Endothelial cell (in vitro differentiated cells): ENCODE measurements at regions not wholly inside any gene's neighbourhood (a gene's known extent, or its start where the extent isn't known, plus 50 kb on each side); places are given as distances from the start of the nearest gene placed in this dataset.

Source experiments
- DNase-seq: peaks from one replicate; pipeline ENCODE4 v3.0.0; 2021; ENCODE audit warnings: low spot score
- H3K27ac Mint-ChIP-seq: one replicate; pipeline ENCODE4 v1.8.0; 2021; ENCODE audit warnings: mixed read lengths, inconsistent platforms; ENCODE audit not compliant: unreplicated experiment
- H3K27me3 Mint-ChIP-seq: one replicate; pipeline ENCODE4 v1.8.0; 2021; ENCODE audit warnings: mild to moderate bottlenecking, moderate library complexity, mixed read lengths, inconsistent platforms; ENCODE audit not compliant: unreplicated experiment
- H3K36me3 Mint-ChIP-seq: one replicate; pipeline ENCODE4 v1.8.0; 2021; ENCODE audit warnings: mild to moderate bottlenecking, low read depth, mixed read lengths, inconsistent platforms; ENCODE audit not compliant: unreplicated experiment
- H3K4me1 Mint-ChIP-seq: one replicate; pipeline ENCODE4 v1.8.0; 2021; ENCODE audit warnings: mild to moderate bottlenecking, mixed read lengths, inconsistent platforms; ENCODE audit not compliant: unreplicated experiment
- H3K4me3 Mint-ChIP-seq: one replicate; pipeline ENCODE4 v1.8.0; 2021; ENCODE audit warnings: mild to moderate bottlenecking, mixed read lengths, inconsistent platforms; ENCODE audit not compliant: unreplicated experiment
- H3K9me3 Mint-ChIP-seq: one replicate; pipeline ENCODE4 v1.8.0; 2021; ENCODE audit warnings: mixed read lengths, inconsistent platforms; ENCODE audit not compliant: unreplicated experiment
- CTCF ChIP-seq: fragments of 200-600 bp; sonication (generic); IDR thresholded peaks from one replicate; pipeline ENCODE4 v1.5.0; 2021; ENCODE audit warnings: antibody characterized with exemption; ENCODE audit not compliant: unreplicated experiment

- DNase-seq = no peak
- H3K9me3 Mint-ChIP-seq = peaks cover 6% of the 10 kb centered on the region
- H3K4me1 Mint-ChIP-seq = peaks cover 5% of the 10 kb centered on the region
- TF ChIP-seq CTCF = no peak
- H3K27ac Mint-ChIP-seq = no peak overlapping the region
- peaks cover 7% of the 10 kb centered on the region for H3K36me3 Mint-ChIP-seq
- H3K27me3 Mint-ChIP-seq = no peaks in the 10 kb centered on the region
- no peak overlapping the region for H3K4me3 Mint-ChIP-seq
Observed at GRCh38 chr12:90287585-90287984, 578.9 kb upstream of the ATP2B1 start.

GRCh38 chr12:90281154-90281868 is 572.7 kb upstream of the ATP2B1 start:
- TF ChIP-seq CTCF = no peak
- DNase-seq = no peak
- H3K36me3 Mint-ChIP-seq = peaks cover 11% of the 10 kb centered on the region
- H3K4me3 Mint-ChIP-seq = no peak overlapping the region
- H3K27ac Mint-ChIP-seq = no peak overlapping the region
- peaks cover 18% of the 10 kb centered on the region for H3K9me3 Mint-ChIP-seq
- H3K27me3 Mint-ChIP-seq = no peaks in the 10 kb centered on the region
- H3K4me1 Mint-ChIP-seq = no peaks in the 10 kb centered on the region

- peaks cover 18% of the 10 kb centered on the region for H3K9me3 Mint-ChIP-seq
- H3K27me3 Mint-ChIP-seq = no peaks in the 10 kb centered on the region
- no peak overlapping the region for H3K27ac Mint-ChIP-seq
- H3K36me3 Mint-ChIP-seq = peaks cover 11% of the 10 kb centered on the region
- H3K4me3 Mint-ChIP-seq = no peak overlapping the region
- no peaks in the 10 kb centered on the region for H3K4me1 Mint-ChIP-seq
- TF ChIP-seq CTCF = no peak
- no peak for DNase-seq
Observed at GRCh38 chr12:90280564-90281058, 572.0 kb upstream of the ATP2B1 start.

GRCh38 chr12:90280033-90280432 is 571.4 kb upstream of the ATP2B1 start:
- no peaks in the 10 kb centered on the region for H3K27me3 Mint-ChIP-seq
- H3K36me3 Mint-ChIP-seq = peaks cover 11% of the 10 kb centered on the region
- no peak for DNase-seq
- TF ChIP-seq CTCF = no peak
- H3K4me3 Mint-ChIP-seq = no peak overlapping the region
- H3K9me3 Mint-ChIP-seq = peaks cover 18% of the 10 kb centered on the region
- no peak overlapping the region for H3K27ac Mint-ChIP-seq
- no peaks in the 10 kb centered on the region for H3K4me1 Mint-ChIP-seq

GRCh38 chr12:90275088-90275487 is 566.5 kb upstream of the ATP2B1 start:
- H3K36me3 Mint-ChIP-seq = no peaks in the 10 kb centered on the region
- H3K9me3 Mint-ChIP-seq = peaks cover 5% of the 10 kb centered on the region
- H3K27ac Mint-ChIP-seq = no peak overlapping the region
- no peak for DNase-seq
- H3K4me1 Mint-ChIP-seq = no peaks in the 10 kb centered on the region
- TF ChIP-seq CTCF = no peak
- H3K4me3 Mint-ChIP-seq = no peak overlapping the region
- no peaks in the 10 kb centered on the region for H3K27me3 Mint-ChIP-seq
